Keratinocyte (primary cell): ENCODE measurements at regions not wholly inside any gene's neighbourhood (a gene's known extent, or its start where the extent isn't known, plus 50 kb on each side); places are given as distances from the start of the nearest gene placed in this dataset.
A peak's percentile ranks its signal among the peaks of the same experiment; 100 is the strongest.

Experiments used
- DNase-seq: peaks from one replicate; pipeline ENCODE4 v3.0.0-alpha.2; 2011; ENCODE audit warnings: low read depth, missing footprints, low spot score
- FAIRE-seq: peaks from 2 replicates; lab custom pipeline; 2011; peaks lifted over from hg19 to GRCh38; lab: Jason Lieb, UNC
- H2AFZ ChIP-seq: 2 replicates; pipeline ENCODE4 v1.6.0; 2012; ENCODE audit warnings: low read length, control low read depth, inconsistent platforms; ENCODE audit not compliant: control insufficient read depth
- H3K27ac ChIP-seq: 2 replicates; pipeline ENCODE4 v1.5.1; 2011; ENCODE audit warnings: low read length; ENCODE audit not compliant: control insufficient read depth, insufficient read depth
- H3K27me3 ChIP-seq: 3 replicates; pipeline ENCODE4 v1.6.0; 2011; ENCODE audit warnings: low read length; ENCODE audit not compliant: control insufficient read depth, insufficient read depth; ENCODE audit errors: extremely low read depth
- H3K36me3 ChIP-seq, 2 experiments: 2 replicates in 1 of 2; 3 replicates in 1 of 2; pipeline ENCODE4 v1.5.1; 2011; ENCODE audit warnings: low read length in 2 of 2, mild to moderate bottlenecking in 1 of 2; ENCODE audit not compliant: control insufficient read depth in 2 of 2, insufficient read depth in 2 of 2; ENCODE audit errors: extremely low read depth in 1 of 2
- H3K4me1 ChIP-seq: 3 replicates; pipeline ENCODE4 v1.5.1; 2011; ENCODE audit warnings: low read length; ENCODE audit not compliant: control insufficient read depth, insufficient read depth; ENCODE audit errors: extremely low read depth
- H3K4me2 ChIP-seq: 3 replicates; pipeline ENCODE4 v1.6.0; 2011; ENCODE audit warnings: low read depth, low read length; ENCODE audit not compliant: control insufficient read depth, insufficient read depth; ENCODE audit errors: extremely low read depth
- H3K4me3 ChIP-seq, 3 experiments: fragments of 200-600 bp in 1 of 3; sonication (generic) in 1 of 3; 2 replicates in 2 of 3; 3 replicates in 1 of 3; pipeline ENCODE4 v1.5.1; 2011 to 2016; ENCODE audit warnings: low read length in 3 of 3, mild to moderate bottlenecking in 3 of 3, control low read depth in 2 of 3, inconsistent platforms in 1 of 3, low read depth in 1 of 3, mixed read lengths in 1 of 3, mixed run types in 1 of 3, moderate library complexity in 1 of 3; ENCODE audit not compliant: control insufficient read depth in 2 of 3, insufficient read depth in 2 of 3; ENCODE audit errors: extremely low read depth in 1 of 3
- H3K79me2 ChIP-seq: 2 replicates; pipeline ENCODE4 v1.6.0; 2012; ENCODE audit warnings: low read length; ENCODE audit not compliant: control insufficient read depth, insufficient read depth
- H3K9ac ChIP-seq: 3 replicates; pipeline ENCODE4 v1.6.0; 2011; ENCODE audit warnings: low read length; ENCODE audit not compliant: control insufficient read depth, insufficient read depth; ENCODE audit errors: extremely low read depth
- H3K9me1 ChIP-seq: 3 replicates; pipeline ENCODE4 v1.6.0; 2011; ENCODE audit warnings: low read length; ENCODE audit not compliant: control insufficient read depth, insufficient read depth; ENCODE audit errors: extremely low read depth
- H3K9me3 ChIP-seq: 2 replicates; pipeline ENCODE4 v1.5.1; 2012; ENCODE audit warnings: low read depth, low read length; ENCODE audit not compliant: control insufficient read depth
- H4K20me1 ChIP-seq: 3 replicates; pipeline ENCODE4 v1.6.0; 2011; ENCODE audit warnings: low read length; ENCODE audit not compliant: control insufficient read depth, insufficient read depth; ENCODE audit errors: extremely low read depth
- EZH2 ChIP-seq: IDR thresholded peaks from one replicate; pipeline ENCODE4 v1.6.1; 2012; ENCODE audit warnings: inconsistent platforms, mild to moderate bottlenecking, low read length, moderate library complexity
- dilution Hi-C: fragments of 300-500 bp; cut with MboI; formaldehyde crosslinking; loops from one replicate; pipeline ENCODE4 v1.7.0; 2020; ENCODE audit warnings: low sequenced_read_pairs; ENCODE audit not compliant: extremely low pct_ligation_motif_present
- TF ChIP-seq, protein P1 (sequence below), 3 experiments: IDR thresholded peaks in 1 of 3; conservative IDR thresholded peaks in 1 of 3; optimal IDR thresholded peaks in 1 of 3; 2 replicates in 2 of 3; 3 replicates in 1 of 3; pipeline versions ENCODE3 to v1.5.1; 2011; ENCODE audit warnings: low read length in 3 of 3, mild to moderate bottlenecking in 3 of 3, moderate library complexity in 2 of 3, control low read depth in 1 of 3, inconsistent platforms in 1 of 3; ENCODE audit not compliant: insufficient read depth in 2 of 3; ENCODE audit errors: extremely low read depth in 1 of 3

DNA sequence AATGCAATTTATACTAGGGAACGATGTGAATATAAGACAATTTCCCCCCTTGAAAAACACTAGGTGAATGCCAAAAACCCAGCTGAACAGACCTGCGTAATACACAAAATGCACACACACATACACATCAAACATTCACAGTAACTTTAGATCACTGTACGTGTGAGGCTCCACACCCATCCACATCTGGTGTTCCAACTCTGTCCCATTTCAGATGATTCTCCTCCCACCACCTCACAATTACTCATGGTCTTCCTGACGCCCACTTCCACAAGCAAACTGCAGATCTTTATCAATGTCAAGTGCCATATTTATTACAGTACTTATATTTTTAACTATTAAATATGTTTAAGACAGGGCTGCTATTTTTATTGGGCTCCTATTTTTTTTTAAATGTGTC is 57.8 kb upstream of the TENM4 start:
- H3K79me2 ChIP-seq: no peaks in the 10 kb centered on the region
- H3K27me3 ChIP-seq: no peaks in the 10 kb centered on the region
- TF ChIP-seq, protein P1, sequence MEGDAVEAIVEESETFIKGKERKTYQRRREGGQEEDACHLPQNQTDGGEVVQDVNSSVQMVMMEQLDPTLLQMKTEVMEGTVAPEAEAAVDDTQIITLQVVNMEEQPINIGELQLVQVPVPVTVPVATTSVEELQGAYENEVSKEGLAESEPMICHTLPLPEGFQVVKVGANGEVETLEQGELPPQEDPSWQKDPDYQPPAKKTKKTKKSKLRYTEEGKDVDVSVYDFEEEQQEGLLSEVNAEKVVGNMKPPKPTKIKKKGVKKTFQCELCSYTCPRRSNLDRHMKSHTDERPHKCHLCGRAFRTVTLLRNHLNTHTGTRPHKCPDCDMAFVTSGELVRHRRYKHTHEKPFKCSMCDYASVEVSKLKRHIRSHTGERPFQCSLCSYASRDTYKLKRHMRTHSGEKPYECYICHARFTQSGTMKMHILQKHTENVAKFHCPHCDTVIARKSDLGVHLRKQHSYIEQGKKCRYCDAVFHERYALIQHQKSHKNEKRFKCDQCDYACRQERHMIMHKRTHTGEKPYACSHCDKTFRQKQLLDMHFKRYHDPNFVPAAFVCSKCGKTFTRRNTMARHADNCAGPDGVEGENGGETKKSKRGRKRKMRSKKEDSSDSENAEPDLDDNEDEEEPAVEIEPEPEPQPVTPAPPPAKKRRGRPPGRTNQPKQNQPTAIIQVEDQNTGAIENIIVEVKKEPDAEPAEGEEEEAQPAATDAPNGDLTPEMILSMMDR (optimal IDR thresholded peaks at IDR 0.05 in 1 of 3, IDR thresholded peaks at IDR 0.05 in 1 of 3, conservative IDR thresholded peaks at IDR 0.05 in 1 of 3; ENCODE audit: extremely low read depth in 1 of 3, insufficient read depth in 2 of 3, low read length in 3 of 3): no peak
- no peak for TF ChIP-seq EZH2
- no peaks in the 10 kb centered on the region for H3K4me1 ChIP-seq
- H3K27ac ChIP-seq: no peak overlapping the region
- no peaks in the 10 kb centered on the region for H4K20me1 ChIP-seq
- H3K9me3 ChIP-seq: no peaks in the 10 kb centered on the region
- H3K36me3 ChIP-seq: no peaks in the 10 kb centered on the region
- no peak for DNase-seq
- no peak overlapping the region for H3K4me3 ChIP-seq
- no peak overlapping the region for H3K9ac ChIP-seq
- dilution Hi-C loops: no loop called here
- H2AFZ ChIP-seq: no peak overlapping the region
- no peaks in the 10 kb centered on the region for H3K9me1 ChIP-seq
- H3K4me2 ChIP-seq: no peak overlapping the region
- FAIRE-seq: no peak

DNA sequence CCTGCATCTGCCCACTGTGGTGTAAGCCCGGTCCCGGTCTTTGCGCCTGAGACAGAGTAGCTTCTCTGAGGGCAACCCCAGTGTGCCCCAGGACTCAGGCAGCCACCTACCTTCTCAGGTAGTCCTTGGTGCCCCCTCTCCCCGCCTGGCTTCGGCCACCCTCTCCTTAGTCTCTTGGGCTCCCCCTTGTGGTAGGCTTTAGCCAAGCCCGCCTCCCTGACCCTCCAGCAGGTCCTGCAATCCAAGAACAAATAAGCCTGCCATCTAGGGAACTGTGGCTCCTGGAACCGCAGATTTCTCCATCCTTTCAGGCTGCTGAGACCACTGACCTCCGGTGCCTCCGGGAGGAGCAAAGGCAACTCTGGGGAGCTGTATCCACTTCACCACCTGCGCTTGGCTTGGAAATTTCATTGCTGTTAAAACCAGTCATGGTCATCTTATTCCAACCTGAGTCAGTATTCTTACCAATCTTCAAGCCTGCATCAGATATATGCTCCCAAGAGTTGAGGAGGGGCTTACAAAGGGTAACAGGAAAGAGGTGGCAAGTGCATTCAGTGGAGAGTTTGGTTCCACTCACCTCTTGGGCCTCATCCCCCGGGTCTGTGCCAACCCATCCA is 52.8 kb upstream of the TENM4 start:
- H3K27ac ChIP-seq: no peak overlapping the region
- no peak overlapping the region for H3K9ac ChIP-seq
- no peaks in the 10 kb centered on the region for H3K9me1 ChIP-seq
- FAIRE-seq (peak; percentile 67), DNase-seq (peak; percentile 30)
- no peak overlapping the region for H3K4me2 ChIP-seq
- no peaks in the 10 kb centered on the region for H3K36me3 ChIP-seq
- no peaks in the 10 kb centered on the region for H3K9me3 ChIP-seq
- H3K4me1 ChIP-seq: no peaks in the 10 kb centered on the region
- H3K27me3 ChIP-seq: no peaks in the 10 kb centered on the region
- TF ChIP-seq, protein P1 (optimal IDR thresholded peaks at IDR 0.05 in 1 of 3, IDR thresholded peaks at IDR 0.05 in 1 of 3, conservative IDR thresholded peaks at IDR 0.05 in 1 of 3; ENCODE audit: extremely low read depth in 1 of 3, insufficient read depth in 2 of 3, low read length in 3 of 3): peak; percentile 86 to 95 (median 90)
- no peak for TF ChIP-seq EZH2
- no peaks in the 10 kb centered on the region for H4K20me1 ChIP-seq
- no peak overlapping the region for H3K4me3 ChIP-seq
- H3K79me2 ChIP-seq: no peaks in the 10 kb centered on the region
- no peak overlapping the region for H2AFZ ChIP-seq
- dilution Hi-C loops: no loop called here
